ENCODE measurements at regions not wholly inside any gene's neighbourhood (a gene's known extent, or its start where the extent isn't known, plus 50 kb on each side); places are given as distances from the start of the nearest gene placed in this dataset.
"Not testable (repeated sequence)": the region's sequence is repeated elsewhere in the genome, so short reads cannot be mapped to it uniquely, and the experiment has no call there.

- no peaks in the 10 kb centered on the region for H3K79me2 ChIP-seq (ENCODE audit: low read length)
- H3K27ac ChIP-seq (ENCODE audit: low read length) = no peak overlapping the region
- TF ChIP-seq, protein P1, sequence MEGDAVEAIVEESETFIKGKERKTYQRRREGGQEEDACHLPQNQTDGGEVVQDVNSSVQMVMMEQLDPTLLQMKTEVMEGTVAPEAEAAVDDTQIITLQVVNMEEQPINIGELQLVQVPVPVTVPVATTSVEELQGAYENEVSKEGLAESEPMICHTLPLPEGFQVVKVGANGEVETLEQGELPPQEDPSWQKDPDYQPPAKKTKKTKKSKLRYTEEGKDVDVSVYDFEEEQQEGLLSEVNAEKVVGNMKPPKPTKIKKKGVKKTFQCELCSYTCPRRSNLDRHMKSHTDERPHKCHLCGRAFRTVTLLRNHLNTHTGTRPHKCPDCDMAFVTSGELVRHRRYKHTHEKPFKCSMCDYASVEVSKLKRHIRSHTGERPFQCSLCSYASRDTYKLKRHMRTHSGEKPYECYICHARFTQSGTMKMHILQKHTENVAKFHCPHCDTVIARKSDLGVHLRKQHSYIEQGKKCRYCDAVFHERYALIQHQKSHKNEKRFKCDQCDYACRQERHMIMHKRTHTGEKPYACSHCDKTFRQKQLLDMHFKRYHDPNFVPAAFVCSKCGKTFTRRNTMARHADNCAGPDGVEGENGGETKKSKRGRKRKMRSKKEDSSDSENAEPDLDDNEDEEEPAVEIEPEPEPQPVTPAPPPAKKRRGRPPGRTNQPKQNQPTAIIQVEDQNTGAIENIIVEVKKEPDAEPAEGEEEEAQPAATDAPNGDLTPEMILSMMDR (IDR thresholded peaks at IDR 0.05; ENCODE audit: low read depth, low read length) = no peak
- no peak for TF ChIP-seq EZH2phosphoT487 (IDR thresholded peaks at IDR 0.05; ENCODE audit: low read depth)
- no peak overlapping the region for H3K4me3 ChIP-seq (ENCODE audit: low read length)
- no peak overlapping the region for H3K9ac ChIP-seq (ENCODE audit: low read length)
- H3K9me3 ChIP-seq (ENCODE audit: insufficient read depth, low read length) = no peaks in the 10 kb centered on the region
- H3K27me3 ChIP-seq (ENCODE audit: low read depth, low read length) = no peaks in the 10 kb centered on the region
- no peaks in the 10 kb centered on the region for H4K20me1 ChIP-seq (ENCODE audit: insufficient read depth, low read length)
- no peaks in the 10 kb centered on the region for H3K4me1 ChIP-seq (ENCODE audit: low read length)
- no peaks in the 10 kb centered on the region for H3K36me3 ChIP-seq (replicated peaks; ENCODE audit: low read depth, low read length)
- H3K4me2 ChIP-seq (ENCODE audit: low read length) = no peak overlapping the region
- no peak overlapping the region for H2AFZ ChIP-seq (ENCODE audit: low read depth, low read length)
Observed at GRCh38 chr11:42778193-42778592, 533.6 kb upstream of the API5 start.

GRCh38 chr11:42779555-42779954 is 532.2 kb upstream of the API5 start:
- Histone ChIP-seq H2AFZ (ENCODE audit: low read depth, low read length) (no peak overlapping the region), H3K27ac (ENCODE audit: low read length) (no peak overlapping the region), H3K4me2 (ENCODE audit: low read length) (no peak overlapping the region), H3K4me1 (ENCODE audit: low read length) (no peaks in the 10 kb centered on the region), H3K79me2 (ENCODE audit: low read length) (no peaks in the 10 kb centered on the region), H3K9me3 (ENCODE audit: insufficient read depth, low read length) (no peaks in the 10 kb centered on the region), H3K9ac (ENCODE audit: low read length) (no peak overlapping the region), H3K27me3 (ENCODE audit: low read depth, low read length) (no peaks in the 10 kb centered on the region), H4K20me1 (ENCODE audit: insufficient read depth, low read length) (no peaks in the 10 kb centered on the region), H3K4me3 (ENCODE audit: low read length) (no peak overlapping the region), H3K36me3 (replicated peaks; ENCODE audit: low read depth, low read length) (no peaks in the 10 kb centered on the region)
- TF ChIP-seq, protein P1 (IDR thresholded peaks at IDR 0.05; ENCODE audit: low read depth, low read length) = no peak
- TF ChIP-seq EZH2phosphoT487 (IDR thresholded peaks at IDR 0.05; ENCODE audit: low read depth) = no peak

GRCh38 chr11:42786981-42787380 is 524.8 kb upstream of the API5 start:
- no peaks in the 10 kb centered on the region for H3K36me3 ChIP-seq (replicated peaks; ENCODE audit: low read depth, low read length)
- H2AFZ ChIP-seq (ENCODE audit: low read depth, low read length) = no peak overlapping the region
- H4K20me1 ChIP-seq (ENCODE audit: insufficient read depth, low read length) = no peaks in the 10 kb centered on the region
- H3K79me2 ChIP-seq (ENCODE audit: low read length) = no peaks in the 10 kb centered on the region
- H3K4me2 ChIP-seq (ENCODE audit: low read length) = peak overlapping the region; percentile 74
- H3K4me3 ChIP-seq (ENCODE audit: low read length) = peak overlapping the region; percentile 49
- peak overlapping the region; percentile 19; the same call in 1 of the 2 replicates for H3K9ac ChIP-seq (ENCODE audit: low read length)
- H3K27me3 ChIP-seq (ENCODE audit: low read depth, low read length) = no peaks in the 10 kb centered on the region
- H3K4me1 ChIP-seq (ENCODE audit: low read length) = peaks cover 28% of the 10 kb centered on the region
- peak overlapping the region; percentile 43 for H3K27ac ChIP-seq (ENCODE audit: low read length)
- H3K9me3 ChIP-seq (ENCODE audit: insufficient read depth, low read length) = peaks cover 6% of the 10 kb centered on the region; the same call in 1 of the 2 replicates
- no peak for TF ChIP-seq EZH2phosphoT487 (IDR thresholded peaks at IDR 0.05; ENCODE audit: low read depth)
- TF ChIP-seq, protein P1 (IDR thresholded peaks at IDR 0.05; ENCODE audit: low read depth, low read length) = no peak

DNA sequence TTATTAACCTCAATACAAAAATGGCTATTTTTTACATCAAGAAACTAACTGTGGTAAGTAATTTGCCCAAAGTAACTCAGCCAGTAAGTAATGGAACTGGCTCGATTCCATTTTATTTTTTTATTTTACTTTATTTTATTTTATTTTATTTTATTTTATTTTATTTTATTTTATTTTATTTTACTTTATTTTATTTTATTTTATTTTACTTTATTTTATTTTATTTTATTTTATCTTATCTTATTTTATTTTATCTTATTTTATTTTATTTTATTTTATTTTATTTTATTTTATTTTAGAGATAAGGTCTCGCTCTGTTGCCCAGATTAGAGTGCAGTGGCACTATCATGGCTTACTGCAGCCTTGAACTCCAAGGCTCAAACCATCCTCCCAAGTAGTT is 516.3 kb upstream of the API5 start:
- H3K9me3 ChIP-seq (ENCODE audit: insufficient read depth, low read length); H3K27ac ChIP-seq (ENCODE audit: low read length); H3K36me3 ChIP-seq (replicated peaks; ENCODE audit: low read depth, low read length); H3K79me2 ChIP-seq (ENCODE audit: low read length); H3K9ac ChIP-seq (ENCODE audit: low read length); H3K27me3 ChIP-seq (ENCODE audit: low read depth, low read length); H3K4me2 ChIP-seq (ENCODE audit: low read length); H2AFZ ChIP-seq (ENCODE audit: low read depth, low read length); H4K20me1 ChIP-seq (ENCODE audit: insufficient read depth, low read length); H3K4me3 ChIP-seq (ENCODE audit: low read length); H3K4me1 ChIP-seq (ENCODE audit: low read length): not testable (repeated sequence)

- Histone ChIP-seq H4K20me1 (ENCODE audit: insufficient read depth, low read length) (no peaks in the 10 kb centered on the region), H3K27ac (ENCODE audit: low read length) (no peak overlapping the region), H3K9me3 (ENCODE audit: insufficient read depth, low read length) (peaks cover 10% of the 10 kb centered on the region; the same call in 1 of the 2 replicates), H3K27me3 (ENCODE audit: low read depth, low read length) (no peaks in the 10 kb centered on the region), H3K4me1 (ENCODE audit: low read length) (no peaks in the 10 kb centered on the region), H3K4me3 (ENCODE audit: low read length) (no peak overlapping the region), H3K9ac (ENCODE audit: low read length) (no peak overlapping the region), H3K4me2 (ENCODE audit: low read length) (no peak overlapping the region), H3K36me3 (replicated peaks; ENCODE audit: low read depth, low read length) (no peaks in the 10 kb centered on the region), H2AFZ (ENCODE audit: low read depth, low read length) (no peak overlapping the region), H3K79me2 (ENCODE audit: low read length) (no peaks in the 10 kb centered on the region)
- no peak for TF ChIP-seq EZH2phosphoT487 (IDR thresholded peaks at IDR 0.05; ENCODE audit: low read depth)
- TF ChIP-seq, protein P1 (IDR thresholded peaks at IDR 0.05; ENCODE audit: low read depth, low read length) = no peak
Observed at GRCh38 chr11:42800041-42800440, 511.8 kb upstream of the API5 start.

Data from OCI-LY3 (cell line).